SK-N-SH treated with all-trans-retinoic acid at 6 μM for 48 hours (cell line): ENCODE measurements at regions not wholly inside any gene's neighbourhood (a gene's known extent, or its start where the extent isn't known, plus 50 kb on each side); places are given as distances from the start of the nearest gene placed in this dataset.

Source experiments
- CREB5 ChIP-seq: fragments of 250-450 bp; sonication (Bioruptor Pico); IDR thresholded peaks from 2 replicates; pipeline ENCODE4 v1.5.1; 2020; ENCODE audit warnings: low read depth, mild to moderate bottlenecking, moderate library complexity
- GLIS3 ChIP-seq: fragments of 250-450 bp; sonication (Bioruptor Pico); IDR thresholded peaks from 2 replicates; pipeline ENCODE4 v1.5.0; 2020; ENCODE audit warnings: mild to moderate bottlenecking, moderate library complexity
- TOX ChIP-seq: fragments of 250-450 bp; sonication (Bioruptor Pico); IDR thresholded peaks from 2 replicates; pipeline ENCODE4 v1.8.0; 2021; ENCODE audit warnings: mild to moderate bottlenecking, moderate library complexity, borderline replicate concordance
- ZNF8 ChIP-seq: fragments of 450-650 bp; formaldehyde crosslinking; IDR thresholded peaks from 2 replicates; pipeline ENCODE4 v1.5.0; 2020; ENCODE audit warnings: mild to moderate bottlenecking, moderate library complexity

- TF ChIP-seq ZNF8 (no peak), TOX (CRISPR knock-in tag) (no peak), GLIS3 (CRISPR knock-in tag) (no peak), CREB5 (CRISPR knock-in tag) (no peak)
These were observed 452.0 kb downstream of the EPHA7 start for GRCh38 chr6:92967362-92967761.
